HG02884 (cell line): ENCODE measurements at regions not wholly inside any gene's neighbourhood (a gene's known extent, or its start where the extent isn't known, plus 50 kb on each side); places are given as distances from the start of the nearest gene placed in this dataset.

ENCODE experiments used
- ATAC-seq: cut with Tn5 transposase; IDR thresholded peaks from one replicate; pipeline ENCODE4 v1.9.1; 2021; ENCODE audit warnings: mild to moderate bottlenecking, moderate library complexity; ENCODE audit not compliant: unreplicated experiment

DNA sequence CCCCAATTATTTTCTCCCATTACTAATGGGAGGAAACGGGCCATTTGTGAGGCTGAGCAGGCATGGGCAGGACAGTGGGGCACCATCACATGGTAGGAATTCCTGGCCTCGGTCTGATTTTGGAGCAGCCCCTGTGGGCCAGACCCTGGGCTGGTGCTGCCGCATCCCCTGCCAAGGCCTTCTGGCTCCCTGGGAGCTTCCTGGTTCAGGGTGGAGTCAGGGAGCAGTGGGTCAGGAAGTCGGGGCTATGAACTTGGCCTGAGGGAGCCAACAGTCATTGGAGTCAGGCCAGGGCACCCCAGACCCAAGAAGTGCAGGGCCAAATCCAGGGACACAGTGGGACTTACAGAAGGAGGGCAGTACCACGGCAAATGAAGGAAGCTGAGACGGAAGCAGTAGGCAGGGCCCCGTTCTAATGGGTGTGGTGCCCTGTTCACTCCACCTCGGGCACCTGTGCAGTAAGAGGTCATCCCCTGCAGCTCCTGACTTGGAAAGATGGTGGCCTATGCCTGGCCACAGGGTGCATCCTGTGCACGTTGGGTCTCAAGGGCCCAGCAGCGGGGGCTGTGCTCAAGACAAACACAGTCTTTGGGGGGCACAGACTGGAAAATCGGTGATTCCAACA is 328.1 kb downstream of the SMAD2 start:
- ATAC-seq = no peak

DNA sequence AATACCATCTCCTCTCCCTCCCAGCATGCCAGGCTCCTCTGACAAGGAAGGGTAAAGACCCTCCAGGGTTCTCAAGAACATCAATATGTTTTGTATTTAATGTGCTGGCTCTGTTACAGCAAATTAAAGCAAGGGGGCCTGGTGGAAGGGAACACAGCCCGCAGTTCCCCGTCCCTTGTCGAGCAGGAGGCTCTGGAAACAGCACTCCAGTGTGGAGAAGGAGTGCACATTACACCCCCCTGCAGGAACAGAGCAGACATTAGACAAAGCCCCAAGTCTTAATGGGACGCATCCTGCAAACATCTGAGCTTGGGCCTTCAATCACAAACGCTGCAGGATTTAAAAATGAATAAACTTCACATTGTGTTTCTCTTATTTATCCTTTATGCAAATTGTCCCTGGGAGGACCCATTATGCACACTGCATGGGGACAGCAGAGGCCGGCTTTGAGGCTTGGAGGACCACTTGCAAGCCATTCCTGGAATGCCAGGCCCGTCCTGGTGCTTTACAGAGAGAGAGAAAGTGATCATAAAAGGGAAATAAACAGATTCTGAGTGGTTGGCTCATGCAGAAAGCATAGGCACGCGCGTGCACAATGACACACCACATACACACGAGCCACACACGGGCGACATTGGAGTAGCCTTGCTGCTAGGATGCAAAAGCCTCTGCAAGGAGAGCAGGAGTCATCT is 328.7 kb downstream of the SMAD2 start:
- no peak for ATAC-seq

DNA sequence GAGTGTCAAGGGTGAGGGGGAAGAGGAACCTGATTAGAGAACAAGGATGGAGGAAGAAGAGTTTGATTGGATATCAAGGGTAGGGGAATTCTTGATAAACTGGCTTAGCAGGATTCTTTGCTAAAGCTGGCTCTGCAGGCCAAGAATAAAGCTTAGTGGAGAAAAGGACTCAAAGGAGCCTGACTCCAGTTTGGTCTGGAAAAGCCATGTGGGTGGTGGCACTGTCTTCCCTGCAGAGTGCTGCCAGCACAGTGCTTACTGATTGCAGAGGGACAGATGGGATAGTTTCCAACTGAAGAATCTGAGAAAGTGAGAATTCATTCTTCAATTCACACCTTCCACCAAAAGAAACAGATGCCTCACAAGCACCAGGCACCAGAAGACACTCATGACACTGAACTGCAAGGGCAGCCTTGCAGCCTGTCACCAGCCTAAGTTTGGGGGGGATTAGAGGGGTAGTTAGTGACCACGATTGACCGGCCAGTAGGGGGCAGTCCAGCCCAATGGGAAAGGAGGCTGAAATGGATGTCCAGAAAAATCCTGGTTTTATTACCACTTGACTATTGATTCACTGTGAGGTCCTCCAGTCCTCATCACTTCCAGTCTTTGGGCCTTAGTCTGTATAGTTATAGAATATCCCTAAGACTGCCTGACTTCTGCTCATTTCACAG is 334.5 kb downstream of the SMAD2 start:
- no peak for ATAC-seq

DNA sequence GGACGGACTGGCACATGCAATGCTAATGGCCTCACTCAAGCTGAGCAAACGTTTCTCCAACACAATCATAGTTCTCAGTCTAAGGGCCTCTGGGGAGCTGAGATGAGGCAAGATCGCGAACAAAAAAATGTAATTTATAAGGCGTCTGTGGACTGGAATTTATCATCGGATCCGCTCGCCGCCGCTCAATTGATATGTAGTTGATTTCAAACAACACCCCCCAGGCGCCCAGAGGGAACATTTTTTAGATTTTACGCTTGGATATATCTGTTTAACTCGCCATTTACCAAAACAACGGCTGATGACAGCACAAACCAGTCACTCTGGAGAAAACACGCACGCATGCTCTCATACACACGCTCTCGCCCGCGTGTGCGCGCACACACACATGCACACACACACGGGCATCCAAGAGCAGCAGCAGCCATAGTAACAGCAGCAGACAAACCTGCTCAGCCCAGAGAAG is 335.8 kb downstream of the SMAD2 start:
- ATAC-seq = no peak

DNA sequence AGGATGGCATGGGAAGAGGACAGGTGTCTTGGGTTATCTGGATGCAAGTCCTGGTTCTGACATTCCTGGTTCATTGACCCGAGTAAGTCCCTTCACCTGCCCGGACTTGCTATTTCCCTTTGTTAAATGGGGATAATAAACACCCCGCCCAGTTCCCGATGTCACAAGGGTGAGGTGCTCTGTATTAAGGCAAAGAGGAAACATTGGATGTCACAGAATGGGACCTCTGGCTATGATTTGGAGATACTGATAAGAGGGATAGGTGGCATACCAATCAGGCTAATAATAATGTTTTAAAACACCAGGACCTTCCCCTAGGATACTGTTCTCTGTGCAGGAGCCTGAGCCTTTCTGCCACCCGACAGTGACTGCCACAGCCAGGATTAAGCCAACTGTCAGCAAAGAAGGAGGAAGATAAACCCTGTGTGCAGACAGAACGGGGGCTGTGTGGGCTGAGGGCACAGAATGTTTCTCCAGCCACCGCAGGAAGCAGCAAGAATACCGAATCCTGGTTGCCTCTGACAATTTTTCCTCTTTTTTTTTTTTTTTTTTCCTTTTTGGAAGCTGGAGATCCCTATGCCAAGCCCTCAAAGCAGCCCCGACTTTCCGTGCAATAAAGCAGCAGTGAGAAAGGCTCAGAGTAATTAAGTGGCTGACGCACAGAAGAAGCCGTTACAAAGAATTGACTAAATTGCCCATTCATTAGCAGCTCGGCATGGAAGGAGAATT is 336.6 kb downstream of the SMAD2 start:
- ATAC-seq = no peak

DNA sequence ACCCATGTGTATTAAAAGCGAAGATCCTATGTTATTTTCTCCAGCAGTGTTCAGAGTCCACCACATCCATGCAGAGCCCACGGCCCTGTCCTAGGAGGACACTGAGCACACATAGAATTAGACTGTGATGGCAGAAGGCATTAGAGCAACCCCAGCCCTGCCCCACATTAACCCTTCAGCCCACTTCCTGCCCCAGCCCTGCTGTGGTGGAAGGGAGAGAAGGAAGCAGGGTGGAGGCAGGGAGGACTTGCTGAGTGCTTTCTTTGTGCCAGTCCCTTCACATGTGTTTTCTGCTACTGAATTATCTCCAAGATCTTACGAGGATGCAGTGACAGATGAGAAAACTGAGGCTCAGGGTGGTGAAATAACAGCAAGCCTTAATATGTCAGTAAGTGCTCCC is 339.0 kb downstream of the SMAD2 start:
- no peak for ATAC-seq

DNA sequence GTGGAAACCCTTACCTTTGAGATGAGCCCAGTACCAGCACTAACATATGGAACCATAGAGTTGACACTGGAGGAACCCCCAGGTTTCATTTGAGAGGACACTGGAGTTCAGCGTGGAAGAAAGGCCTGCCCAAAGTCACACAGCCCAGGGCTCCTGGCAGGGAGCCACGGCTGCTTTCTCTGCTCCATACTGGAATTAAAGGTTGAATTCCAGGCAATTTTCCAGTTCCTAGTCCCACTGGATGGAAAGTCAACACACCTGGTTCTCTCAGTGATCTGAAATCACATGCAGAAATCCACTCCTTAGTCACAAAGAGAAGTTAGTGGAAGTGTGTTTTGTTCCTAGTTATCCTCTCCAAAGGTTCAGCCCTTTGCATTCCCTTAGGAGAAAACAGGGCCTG is 336.1 kb upstream of the SKOR2 start:
- no peak for ATAC-seq

DNA sequence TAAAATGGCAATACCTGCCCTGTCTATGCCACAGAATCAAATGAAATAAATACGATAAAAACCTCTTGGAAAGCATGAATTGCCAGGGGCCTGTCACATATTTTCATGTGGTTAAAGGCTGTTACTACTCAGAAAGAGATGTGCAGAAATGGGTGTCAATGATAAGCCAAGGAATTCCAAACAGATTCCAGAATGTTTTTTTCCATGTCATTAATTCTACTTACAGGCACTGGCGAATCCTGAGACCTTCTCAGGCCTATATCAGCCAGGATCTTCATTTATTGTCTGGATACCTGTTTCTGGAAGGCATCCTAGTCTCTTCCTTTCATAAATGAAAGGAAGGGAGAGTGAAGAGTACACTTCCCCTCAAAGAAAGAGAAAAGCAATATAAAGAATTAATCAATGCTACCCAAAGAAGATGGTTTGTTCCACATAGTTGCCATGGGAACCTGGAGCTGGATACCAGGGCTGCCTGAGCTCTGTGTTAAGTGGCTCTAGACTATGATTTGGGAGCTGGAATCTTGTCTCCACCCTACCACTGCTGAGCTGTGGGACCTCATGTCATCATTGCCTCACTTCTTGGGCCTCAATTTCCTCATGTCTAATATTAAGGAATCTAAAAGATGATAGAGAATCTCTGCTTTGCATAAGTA is 335.1 kb upstream of the SKOR2 start:
- no peak for ATAC-seq

DNA sequence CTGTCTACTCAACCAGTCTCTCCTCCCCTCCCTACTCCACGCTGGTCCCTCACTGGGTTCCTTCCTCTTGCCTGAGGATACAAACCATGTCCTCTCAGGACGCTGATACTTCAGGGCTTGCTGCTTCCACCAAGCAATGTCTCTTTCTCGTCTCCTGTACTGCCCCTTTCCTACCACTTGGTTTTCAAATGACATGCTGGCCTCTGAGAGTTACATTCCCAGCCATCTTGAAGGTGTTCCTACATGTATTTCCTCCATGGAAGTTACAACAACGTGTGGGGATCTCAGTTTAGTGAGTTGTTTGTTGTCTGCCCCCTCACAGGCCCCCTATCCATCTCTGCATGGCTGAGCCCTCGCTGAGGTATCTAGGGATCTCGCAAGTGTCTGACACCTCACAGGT is 334.5 kb upstream of the SKOR2 start:
- no peak for ATAC-seq

DNA sequence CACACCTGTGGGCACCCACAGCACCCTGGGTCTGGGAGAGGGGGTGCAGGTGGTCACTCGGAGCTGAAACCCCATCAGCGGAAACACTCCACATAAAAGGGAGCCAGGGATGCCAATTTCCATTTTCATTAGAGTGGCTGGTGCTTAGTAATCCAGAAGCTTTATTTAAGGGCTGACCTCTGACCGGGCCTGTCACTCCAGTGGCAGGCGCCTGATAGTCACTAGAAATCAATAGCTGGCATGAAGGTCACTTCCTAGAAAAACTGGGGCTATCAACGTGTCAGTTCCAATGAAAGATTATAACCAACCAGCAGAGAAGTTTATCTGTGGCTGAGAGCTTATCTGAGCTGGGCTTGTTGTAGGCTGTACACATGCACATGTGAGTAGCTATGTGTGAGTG is 333.7 kb upstream of the SKOR2 start:
- no peak for ATAC-seq

DNA sequence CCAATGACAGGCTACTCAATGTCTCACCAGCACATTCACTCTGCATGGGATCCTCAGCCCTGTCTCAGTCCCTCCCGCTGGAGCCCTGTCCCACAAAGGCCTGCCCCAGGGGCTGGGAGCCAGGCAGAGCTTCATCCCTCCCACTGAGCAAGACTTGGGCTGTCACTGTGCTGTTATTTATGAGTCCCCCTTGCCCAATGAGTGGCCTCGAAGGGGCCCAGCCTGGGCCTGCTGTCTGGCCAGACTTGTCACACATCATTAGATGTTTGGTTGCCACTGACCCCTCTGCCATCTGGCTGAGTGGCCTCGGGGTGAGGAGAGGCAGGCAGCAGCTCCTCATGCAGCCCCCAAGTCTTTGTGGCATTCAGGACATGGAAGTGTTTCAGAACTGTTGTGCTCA is 330.6 kb upstream of the SKOR2 start:
- no peak for ATAC-seq

DNA sequence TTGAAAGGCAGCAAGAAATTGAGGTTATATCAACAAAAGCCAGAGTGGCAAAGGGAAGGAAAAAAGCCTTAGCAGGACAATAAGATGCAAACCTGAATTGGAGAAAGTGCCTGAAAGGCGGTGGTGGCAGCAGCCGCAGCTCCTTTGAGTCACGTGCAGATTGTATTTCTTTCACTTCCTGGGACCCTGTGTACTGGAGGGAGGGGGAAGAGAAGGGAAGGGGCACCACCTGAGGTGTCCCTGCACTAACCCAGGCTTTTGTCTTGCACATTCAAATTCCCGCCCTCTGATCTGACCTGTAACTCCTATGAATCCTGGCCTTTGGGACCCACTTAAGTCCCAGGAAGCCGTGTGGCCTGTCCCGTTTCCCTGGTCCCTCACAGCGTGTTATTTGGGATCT is 326.1 kb upstream of the SKOR2 start:
- ATAC-seq = no peak

DNA sequence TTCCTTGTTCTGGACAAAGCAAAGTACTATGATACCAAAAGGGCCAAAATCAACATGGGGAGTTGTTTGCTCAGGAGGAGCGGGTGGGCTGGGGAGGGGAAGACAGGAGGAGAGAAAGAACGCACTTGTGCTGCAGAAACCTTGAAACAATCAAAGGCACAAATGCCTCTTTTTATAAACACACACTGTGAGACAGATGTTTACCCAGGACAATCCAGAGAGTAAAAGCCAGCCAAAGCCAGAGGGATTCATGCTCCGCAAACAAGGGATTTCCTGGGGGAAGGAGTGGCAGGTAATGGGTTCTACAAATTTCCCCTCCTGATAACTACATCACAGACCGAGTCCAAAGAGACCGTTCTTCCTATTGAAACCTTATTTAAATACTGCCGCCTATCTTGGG is 323.5 kb upstream of the SKOR2 start:
- ATAC-seq = no peak

DNA sequence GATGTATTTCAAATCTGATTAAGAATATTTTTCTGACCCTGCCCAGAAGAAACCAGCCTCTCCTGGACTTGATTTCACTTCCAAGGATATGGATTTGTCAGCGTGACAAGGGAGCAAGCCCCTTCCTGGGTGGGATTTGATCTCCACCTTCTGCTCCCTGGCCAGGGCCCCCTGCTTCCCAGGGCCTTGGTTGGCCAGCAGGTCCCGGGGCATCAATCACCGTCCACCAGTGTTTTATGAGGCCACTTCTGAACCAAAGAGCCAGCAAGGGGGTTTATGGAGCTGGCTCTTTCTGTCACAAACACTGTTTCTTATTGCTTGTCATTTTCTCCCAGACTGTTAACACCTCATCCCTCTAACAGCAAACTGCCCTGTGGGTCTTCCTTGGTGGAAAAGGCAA is 320.5 kb upstream of the SKOR2 start:
- no peak for ATAC-seq

DNA sequence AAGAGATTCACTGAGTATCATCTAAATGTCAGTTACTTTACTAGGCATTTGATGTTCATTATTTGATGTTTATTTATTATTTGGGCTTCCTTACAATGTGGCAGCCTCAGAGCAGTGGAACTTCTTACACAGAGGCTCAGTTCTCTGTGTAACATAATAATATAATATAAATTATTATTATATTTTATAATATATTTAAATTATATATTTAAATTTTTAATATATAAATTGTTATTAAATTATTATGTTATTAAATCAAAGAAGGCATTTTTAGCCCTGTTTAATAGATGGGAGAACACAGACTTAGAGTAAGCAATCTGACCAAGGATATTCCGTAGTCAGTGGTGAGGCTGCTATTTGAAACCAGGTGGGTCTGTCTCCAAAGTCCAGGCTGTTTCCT is 315.3 kb upstream of the SKOR2 start:
- ATAC-seq = no peak

DNA sequence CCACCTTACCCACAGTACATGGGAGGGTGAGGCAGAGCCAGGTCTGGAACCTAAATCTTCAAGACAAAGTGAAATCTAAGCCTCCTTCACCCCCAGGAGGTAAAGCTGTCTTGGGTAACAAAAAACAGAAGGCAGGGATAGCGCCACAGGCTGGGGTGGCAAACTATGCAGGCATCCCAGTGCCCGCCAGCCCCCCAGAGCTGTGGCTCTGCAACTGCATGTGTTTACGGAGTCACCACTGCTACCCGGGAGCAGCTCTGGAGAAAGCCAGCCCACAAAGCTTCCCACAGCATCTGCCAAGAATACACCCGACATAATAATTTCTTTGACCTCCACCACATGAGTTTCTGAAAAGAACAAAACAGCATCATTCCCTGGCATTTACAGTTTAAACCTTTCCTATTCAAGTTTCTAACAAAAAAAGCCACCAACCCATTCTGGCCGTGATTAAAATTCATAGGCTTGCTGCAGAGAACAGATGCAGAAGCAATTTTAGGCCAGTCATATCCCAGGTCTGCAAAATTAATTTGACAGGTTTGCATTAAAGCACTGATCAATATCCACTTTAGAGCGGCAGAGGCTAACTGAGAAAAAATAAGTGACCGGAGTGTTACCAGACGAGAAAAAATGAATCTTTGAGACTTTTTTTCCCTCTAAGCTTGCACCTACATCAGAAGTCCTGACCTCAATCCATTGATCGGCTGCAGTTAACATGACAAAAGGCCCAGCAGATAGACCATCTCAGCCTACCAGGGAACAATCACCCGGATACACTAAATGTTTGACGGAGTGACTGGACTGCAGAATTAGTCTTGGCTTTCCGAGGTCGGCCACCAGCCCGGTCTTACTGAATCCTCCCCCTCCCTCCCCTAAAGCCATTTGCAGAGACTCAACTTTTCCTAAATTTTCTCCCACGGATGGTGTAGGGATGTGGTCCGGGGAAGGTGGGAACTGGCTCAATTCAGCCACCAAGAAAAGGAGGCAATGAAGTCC is 309.6 kb upstream of the SKOR2 start:
- no peak for ATAC-seq

DNA sequence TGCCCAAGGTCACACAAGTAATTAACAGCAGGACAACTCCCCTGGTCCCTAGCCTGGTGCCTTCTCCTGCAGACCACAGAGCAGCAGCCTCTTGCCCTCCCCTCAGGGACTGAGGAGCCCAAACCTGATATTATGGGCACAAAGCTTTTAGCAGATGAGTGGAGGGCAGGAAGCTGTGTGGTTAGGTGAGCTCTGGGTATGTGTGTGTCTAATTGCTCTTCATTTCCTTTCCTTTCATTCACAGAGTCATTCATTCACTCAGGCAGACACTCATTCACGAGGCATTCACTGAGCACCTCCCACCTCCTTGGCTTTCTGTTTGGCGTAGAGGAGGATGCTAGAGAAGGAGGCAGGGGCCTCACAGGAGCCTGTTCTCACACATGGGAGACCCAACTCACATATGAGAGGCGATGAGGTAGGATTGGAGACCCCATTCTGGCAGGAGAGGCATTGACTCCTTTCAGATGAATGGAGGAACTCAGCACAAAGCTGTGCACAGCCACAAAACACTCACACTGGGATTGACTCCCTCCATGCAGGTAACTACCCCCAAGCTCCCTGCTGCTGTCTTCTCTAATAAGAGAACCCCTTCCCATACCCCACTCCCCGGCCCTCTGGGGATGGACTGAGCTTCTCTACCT is 306.8 kb upstream of the SKOR2 start:
- ATAC-seq = no peak

DNA sequence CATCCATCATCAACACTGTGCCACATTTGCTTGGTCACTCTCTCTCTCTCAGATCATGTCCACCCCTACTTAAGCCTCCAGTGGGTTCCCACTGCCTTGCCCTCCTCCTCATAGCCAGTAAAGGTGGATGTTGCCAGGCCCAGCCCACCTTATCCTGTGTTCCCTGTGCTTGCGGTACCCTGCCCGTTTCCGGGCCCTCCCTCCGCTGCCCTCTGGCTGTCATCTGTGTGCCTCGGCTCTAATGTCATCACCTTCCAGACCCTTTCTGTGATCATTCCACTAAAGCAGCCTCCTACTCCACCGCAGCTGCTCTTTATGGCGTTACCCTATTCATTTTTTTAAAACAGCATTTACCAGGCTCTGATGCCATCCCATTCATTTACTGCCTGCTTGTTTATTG is 305.7 kb upstream of the SKOR2 start:
- ATAC-seq = no peak

DNA sequence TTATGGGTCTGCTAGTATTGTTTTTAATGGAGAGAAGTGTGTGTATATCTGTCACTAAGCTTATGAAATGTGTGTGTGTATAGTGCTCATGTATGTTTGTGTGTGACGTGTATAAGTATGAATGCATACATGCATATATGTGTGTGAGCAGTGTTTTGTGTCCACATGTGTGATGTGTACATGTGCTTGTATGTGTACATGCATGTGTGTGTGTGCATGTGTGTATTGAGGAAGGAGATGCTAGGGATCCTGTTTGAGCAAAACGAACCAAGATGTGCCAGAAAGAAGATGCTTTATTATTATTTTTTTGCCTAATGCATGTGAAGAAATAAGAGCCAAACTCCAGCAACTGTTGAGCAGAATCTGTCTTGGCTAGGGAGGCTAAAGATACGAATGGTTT is 301.3 kb upstream of the SKOR2 start:
- ATAC-seq = no peak

DNA sequence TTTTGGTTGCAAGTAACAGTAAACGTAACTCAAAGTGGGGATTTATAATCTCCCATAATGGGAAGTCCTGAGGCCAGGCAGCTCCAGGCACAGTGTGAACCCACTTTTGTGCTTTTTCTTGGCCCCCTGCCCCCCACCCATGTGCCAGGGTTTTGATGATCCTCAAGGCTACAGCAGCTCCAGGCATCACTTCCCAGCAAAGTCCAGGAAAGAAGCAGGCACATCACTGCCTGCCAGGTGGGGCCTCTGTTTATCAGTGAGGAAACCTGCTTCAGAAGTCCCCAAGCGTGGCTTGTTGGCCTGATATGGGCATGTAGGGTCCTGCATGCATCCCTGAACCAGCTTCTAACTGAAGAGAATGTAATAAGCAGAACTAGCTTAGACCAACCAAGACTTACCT is 299.2 kb upstream of the SKOR2 start:
- ATAC-seq = no peak
